Keratinocyte (primary cell): ENCODE measurements at regions not wholly inside any gene's neighbourhood (a gene's known extent, or its start where the extent isn't known, plus 50 kb on each side); places are given as distances from the start of the nearest gene placed in this dataset.

Experiments used
- DNase-seq: peaks from one replicate; pipeline ENCODE4 v3.0.0-alpha.2; 2011; ENCODE audit warnings: low read depth, missing footprints, low spot score
- FAIRE-seq: peaks from 2 replicates; lab custom pipeline; 2011; peaks lifted over from hg19 to GRCh38; lab: Jason Lieb, UNC
- H2AFZ ChIP-seq: 2 replicates; pipeline ENCODE4 v1.6.0; 2012; ENCODE audit warnings: low read length, control low read depth, inconsistent platforms; ENCODE audit not compliant: control insufficient read depth
- H3K27ac ChIP-seq: 2 replicates; pipeline ENCODE4 v1.5.1; 2011; ENCODE audit warnings: low read length; ENCODE audit not compliant: control insufficient read depth, insufficient read depth
- H3K27me3 ChIP-seq: 3 replicates; pipeline ENCODE4 v1.6.0; 2011; ENCODE audit warnings: low read length; ENCODE audit not compliant: control insufficient read depth, insufficient read depth; ENCODE audit errors: extremely low read depth
- H3K36me3 ChIP-seq, 2 experiments: 2 replicates in 1 of 2; 3 replicates in 1 of 2; pipeline ENCODE4 v1.5.1; 2011; ENCODE audit warnings: low read length in 2 of 2, mild to moderate bottlenecking in 1 of 2; ENCODE audit not compliant: control insufficient read depth in 2 of 2, insufficient read depth in 2 of 2; ENCODE audit errors: extremely low read depth in 1 of 2
- H3K4me1 ChIP-seq: 3 replicates; pipeline ENCODE4 v1.5.1; 2011; ENCODE audit warnings: low read length; ENCODE audit not compliant: control insufficient read depth, insufficient read depth; ENCODE audit errors: extremely low read depth
- H3K4me2 ChIP-seq: 3 replicates; pipeline ENCODE4 v1.6.0; 2011; ENCODE audit warnings: low read depth, low read length; ENCODE audit not compliant: control insufficient read depth, insufficient read depth; ENCODE audit errors: extremely low read depth
- H3K4me3 ChIP-seq, 3 experiments: fragments of 200-600 bp in 1 of 3; sonication (generic) in 1 of 3; 2 replicates in 2 of 3; 3 replicates in 1 of 3; pipeline ENCODE4 v1.5.1; 2011 to 2016; ENCODE audit warnings: low read length in 3 of 3, mild to moderate bottlenecking in 3 of 3, control low read depth in 2 of 3, inconsistent platforms in 1 of 3, low read depth in 1 of 3, mixed read lengths in 1 of 3, mixed run types in 1 of 3, moderate library complexity in 1 of 3; ENCODE audit not compliant: control insufficient read depth in 2 of 3, insufficient read depth in 2 of 3; ENCODE audit errors: extremely low read depth in 1 of 3
- H3K79me2 ChIP-seq: 2 replicates; pipeline ENCODE4 v1.6.0; 2012; ENCODE audit warnings: low read length; ENCODE audit not compliant: control insufficient read depth, insufficient read depth
- H3K9ac ChIP-seq: 3 replicates; pipeline ENCODE4 v1.6.0; 2011; ENCODE audit warnings: low read length; ENCODE audit not compliant: control insufficient read depth, insufficient read depth; ENCODE audit errors: extremely low read depth
- H3K9me1 ChIP-seq: 3 replicates; pipeline ENCODE4 v1.6.0; 2011; ENCODE audit warnings: low read length; ENCODE audit not compliant: control insufficient read depth, insufficient read depth; ENCODE audit errors: extremely low read depth
- H3K9me3 ChIP-seq: 2 replicates; pipeline ENCODE4 v1.5.1; 2012; ENCODE audit warnings: low read depth, low read length; ENCODE audit not compliant: control insufficient read depth
- H4K20me1 ChIP-seq: 3 replicates; pipeline ENCODE4 v1.6.0; 2011; ENCODE audit warnings: low read length; ENCODE audit not compliant: control insufficient read depth, insufficient read depth; ENCODE audit errors: extremely low read depth
- CTCF ChIP-seq, 3 experiments: IDR thresholded peaks in 1 of 3; conservative IDR thresholded peaks in 1 of 3; optimal IDR thresholded peaks in 1 of 3; 2 replicates in 2 of 3; 3 replicates in 1 of 3; pipeline versions ENCODE3 to v1.5.1; 2011; ENCODE audit warnings: low read length in 3 of 3, mild to moderate bottlenecking in 3 of 3, moderate library complexity in 2 of 3, control low read depth in 1 of 3, inconsistent platforms in 1 of 3; ENCODE audit not compliant: insufficient read depth in 2 of 3; ENCODE audit errors: extremely low read depth in 1 of 3
- EZH2 ChIP-seq: IDR thresholded peaks from one replicate; pipeline ENCODE4 v1.6.1; 2012; ENCODE audit warnings: inconsistent platforms, mild to moderate bottlenecking, low read length, moderate library complexity
- dilution Hi-C: fragments of 300-500 bp; cut with MboI; formaldehyde crosslinking; loops from one replicate; pipeline ENCODE4 v1.7.0; 2020; ENCODE audit warnings: low sequenced_read_pairs; ENCODE audit not compliant: extremely low pct_ligation_motif_present

GRCh38 chr22:35191412-35191811 is 65.9 kb upstream of the HMGXB4 start:
- dilution Hi-C loops = no loop called here
- FAIRE-seq = peak; percentile 83
- H3K79me2 ChIP-seq = no peaks in the 10 kb centered on the region

GRCh38 chr22:35192129-35192918 is 65.0 kb upstream of the HMGXB4 start:
- dilution Hi-C loops = no loop called here
- FAIRE-seq = no peak

More at GRCh38 chr22:35191412-35191811, 65.9 kb upstream of the HMGXB4 start:
- TF ChIP-seq CTCF (optimal IDR thresholded peaks at IDR 0.05 in 1 of 3, IDR thresholded peaks at IDR 0.05 in 1 of 3, conservative IDR thresholded peaks at IDR 0.05 in 1 of 3; ENCODE audit: extremely low read depth in 1 of 3, insufficient read depth in 2 of 3, low read length in 3 of 3) = no peak
- Histone ChIP-seq H3K27ac (no peak overlapping the region), H2AFZ (no peak overlapping the region), H3K27me3 (no peaks in the 10 kb centered on the region), H3K9ac (no peak overlapping the region), H3K9me3 (no peaks in the 10 kb centered on the region), H3K4me3 (no peak overlapping the region), H4K20me1 (no peaks in the 10 kb centered on the region), H3K4me1 (peaks cover 5% of the 10 kb centered on the region), H3K4me2 (no peak overlapping the region), H3K36me3 (no peaks in the 10 kb centered on the region), H3K9me1 (no peaks in the 10 kb centered on the region)
- no peak for DNase-seq

More at GRCh38 chr22:35192129-35192918, 65.0 kb upstream of the HMGXB4 start:
- Histone ChIP-seq H3K4me2 (no peak overlapping the region), H3K79me2 (no peaks in the 10 kb centered on the region), H2AFZ (no peak overlapping the region), H3K9me1 (no peaks in the 10 kb centered on the region), H4K20me1 (no peaks in the 10 kb centered on the region), H3K9me3 (no peaks in the 10 kb centered on the region), H3K27me3 (peaks cover 6% of the 10 kb centered on the region), H3K4me1 (peaks cover 9% of the 10 kb centered on the region), H3K27ac (no peak overlapping the region), H3K4me3 (no peak overlapping the region), H3K36me3 (no peaks in the 10 kb centered on the region), H3K9ac (no peak overlapping the region)
- TF ChIP-seq EZH2 = no peak
- TF ChIP-seq CTCF (optimal IDR thresholded peaks at IDR 0.05 in 1 of 3, IDR thresholded peaks at IDR 0.05 in 1 of 3, conservative IDR thresholded peaks at IDR 0.05 in 1 of 3; ENCODE audit: extremely low read depth in 1 of 3, insufficient read depth in 2 of 3, low read length in 3 of 3) = no peak
- no peak for DNase-seq
